Thyroid gland (tissue), 4 donors: ENCODE measurements at regions not wholly inside any gene's neighbourhood (a gene's known extent, or its start where the extent isn't known, plus 50 kb on each side); places are given as distances from the start of the nearest gene placed in this dataset.

Source experiments
- POLR2A ChIP-seq, 2 donors: fragments of 450-650 bp; IDR thresholded peaks; one replicate each; pipeline ENCODE4 v1.6.1; 2017; ENCODE audit warnings: antibody characterized with exemption in 2 of 2, mild to moderate bottlenecking in 2 of 2, moderate library complexity in 1 of 2
- TF ChIP-seq, protein P1 (sequence below), 6 experiments: fragments of 200-600 bp in 3 of 6; fragments of 450-650 bp in 3 of 6; sonication (generic) in 3 of 6; IDR thresholded peaks; one replicate each; pipeline ENCODE4 v1.5.1; 2016 to 2019; ENCODE audit warnings: antibody characterized with exemption in 6 of 6, mild to moderate bottlenecking in 2 of 6, inconsistent platforms in 1 of 6, moderate library complexity in 1 of 6

DNA sequence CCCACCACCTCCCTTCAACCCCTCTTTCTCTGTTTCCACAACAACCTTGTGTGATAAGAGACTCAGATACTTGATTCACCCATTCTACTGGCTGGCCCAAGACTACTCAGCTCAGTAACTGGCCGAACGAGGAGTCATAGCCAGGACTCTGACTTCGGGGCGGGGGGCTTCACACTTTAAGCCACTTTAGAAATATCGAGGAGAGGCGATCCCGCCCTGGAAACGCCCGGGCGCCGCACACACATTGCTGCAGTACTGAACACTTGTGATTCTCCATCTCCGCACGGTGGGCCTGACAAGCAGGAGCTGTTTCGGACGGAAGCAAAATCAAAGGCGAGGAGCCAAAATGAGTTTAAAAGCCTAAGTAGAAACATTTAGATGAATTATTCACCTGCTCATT is 182.1 kb downstream of the NPHP4 start:
- TF ChIP-seq, protein P1, sequence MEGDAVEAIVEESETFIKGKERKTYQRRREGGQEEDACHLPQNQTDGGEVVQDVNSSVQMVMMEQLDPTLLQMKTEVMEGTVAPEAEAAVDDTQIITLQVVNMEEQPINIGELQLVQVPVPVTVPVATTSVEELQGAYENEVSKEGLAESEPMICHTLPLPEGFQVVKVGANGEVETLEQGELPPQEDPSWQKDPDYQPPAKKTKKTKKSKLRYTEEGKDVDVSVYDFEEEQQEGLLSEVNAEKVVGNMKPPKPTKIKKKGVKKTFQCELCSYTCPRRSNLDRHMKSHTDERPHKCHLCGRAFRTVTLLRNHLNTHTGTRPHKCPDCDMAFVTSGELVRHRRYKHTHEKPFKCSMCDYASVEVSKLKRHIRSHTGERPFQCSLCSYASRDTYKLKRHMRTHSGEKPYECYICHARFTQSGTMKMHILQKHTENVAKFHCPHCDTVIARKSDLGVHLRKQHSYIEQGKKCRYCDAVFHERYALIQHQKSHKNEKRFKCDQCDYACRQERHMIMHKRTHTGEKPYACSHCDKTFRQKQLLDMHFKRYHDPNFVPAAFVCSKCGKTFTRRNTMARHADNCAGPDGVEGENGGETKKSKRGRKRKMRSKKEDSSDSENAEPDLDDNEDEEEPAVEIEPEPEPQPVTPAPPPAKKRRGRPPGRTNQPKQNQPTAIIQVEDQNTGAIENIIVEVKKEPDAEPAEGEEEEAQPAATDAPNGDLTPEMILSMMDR (IDR thresholded peaks at IDR 0.05) = no peak
- no peak for TF ChIP-seq POLR2A (IDR thresholded peaks at IDR 0.05)
